T47D (cell line): ENCODE measurements at regions not wholly inside any gene's neighbourhood (a gene's known extent, or its start where the extent isn't known, plus 50 kb on each side); places are given as distances from the start of the nearest gene placed in this dataset.

Experiments
- DNase-seq, 2 experiments: peaks; one replicate each; pipeline versions ENCODE4 v3.0.0 to v3.0.0-alpha.2; 2011 to 2012; ENCODE audit warnings: low read depth in 1 of 2, low spot score in 1 of 2
- JUND ChIP-seq: IDR thresholded peaks from 2 replicates; pipeline ENCODE4 v1.6.1; 2012; ENCODE audit warnings: low read depth
- in situ Hi-C: cut with HindIII; loops from 2 replicates; pipeline ENCODE4 v1.10.0; 2016; ENCODE audit warnings: low sequenced_read_pairs, low pct_unique_long_range_greater_than_20kb

DNA sequence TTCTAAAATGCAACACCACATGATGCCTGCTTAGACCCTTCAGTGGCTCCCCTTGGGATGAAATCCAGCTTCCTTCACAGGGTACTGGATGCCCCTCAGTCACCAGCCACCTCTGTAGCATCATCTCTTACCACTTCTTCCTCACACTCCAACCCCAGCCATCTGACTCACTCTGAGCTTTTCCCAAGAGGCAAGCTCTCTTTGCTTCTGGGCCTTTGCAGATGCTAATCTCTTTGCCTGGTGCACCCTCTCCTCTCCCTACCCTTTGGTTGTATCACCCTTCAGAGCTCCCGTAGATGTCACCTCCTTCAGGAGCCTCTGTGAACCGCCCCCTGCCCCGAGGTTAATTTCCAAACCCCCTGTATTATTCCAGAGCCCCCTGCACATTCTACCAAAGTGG, 164.8 kb upstream of the ZC3H12A start:
- in situ Hi-C loops = no loop called here
- TF ChIP-seq JUND = no peak

GRCh38 chr1:37310064-37310463, 164.3 kb upstream of the ZC3H12A start:
- no peak for DNase-seq
- no peak for TF ChIP-seq JUND
- in situ Hi-C loops = no loop called here

More for the DNA sequence above, 164.8 kb upstream of the ZC3H12A start:
- DNase-seq = no peak

DNA sequence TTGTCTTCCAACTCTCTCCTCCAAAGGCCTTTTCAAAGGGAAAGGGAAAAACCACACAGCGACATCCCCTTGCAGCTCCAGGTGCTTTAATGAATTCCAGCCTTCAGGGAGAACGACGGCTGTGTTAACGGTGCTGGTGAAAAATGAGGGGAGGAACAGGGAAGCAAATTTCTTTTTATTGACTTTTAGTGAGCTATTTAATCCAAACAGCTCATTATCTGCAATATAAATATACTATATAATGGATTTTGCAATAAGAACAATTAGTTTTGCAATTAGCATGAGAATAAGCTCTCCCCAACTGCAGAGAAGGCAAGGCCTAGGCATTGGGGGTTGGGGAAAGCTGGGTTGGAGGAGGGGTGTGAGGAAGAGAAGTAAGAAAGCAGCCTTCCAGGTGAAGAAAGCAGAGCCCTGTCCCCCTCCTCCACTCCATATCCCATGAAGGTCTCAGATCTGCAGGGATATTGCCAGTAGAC, 159.0 kb upstream of the ZC3H12A start:
- TF ChIP-seq JUND = no peak
- in situ Hi-C loops = no loop called here
- no peak for DNase-seq

- no peak for DNase-seq
- no peak for TF ChIP-seq JUND
- in situ Hi-C loops = no loop called here
Observed at GRCh38 chr1:37317870-37318467, 156.4 kb upstream of the ZC3H12A start.

- no peak for DNase-seq
- in situ Hi-C loops = no loop called here
- TF ChIP-seq JUND = no peak
Observed at GRCh38 chr1:37318490-37318889, 155.9 kb upstream of the ZC3H12A start.

- no peak for TF ChIP-seq JUND
- no peak for DNase-seq
- in situ Hi-C loops = no loop called here
Observed at GRCh38 chr1:37319284-37319683, 155.1 kb upstream of the ZC3H12A start.

- TF ChIP-seq JUND = no peak
- no peak for DNase-seq
- in situ Hi-C loops = no loop called here
Observed at GRCh38 chr1:37323486-37324377, 150.6 kb upstream of the ZC3H12A start.

DNA sequence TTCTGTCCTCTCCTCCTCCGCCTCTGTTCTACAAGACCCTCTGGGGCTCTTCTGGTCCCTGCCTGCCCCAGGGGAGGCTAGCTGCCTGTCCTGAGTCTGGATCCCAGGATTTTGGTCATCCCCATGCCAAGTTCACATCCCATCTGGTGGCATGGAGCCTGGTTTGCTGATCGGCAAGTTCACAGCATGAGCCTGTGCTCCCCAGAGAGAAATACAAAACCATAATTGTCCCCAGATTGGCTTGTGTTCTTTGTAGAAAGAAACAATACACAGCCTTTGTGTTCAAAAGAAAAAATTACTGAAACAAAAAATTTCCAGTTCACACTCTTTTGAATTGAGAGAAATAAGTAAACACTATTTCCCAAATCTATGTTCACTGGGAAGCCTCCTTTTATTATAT, 149.4 kb upstream of the ZC3H12A start:
- in situ Hi-C loops = no loop called here
- no peak for TF ChIP-seq JUND
- no peak for DNase-seq

DNA sequence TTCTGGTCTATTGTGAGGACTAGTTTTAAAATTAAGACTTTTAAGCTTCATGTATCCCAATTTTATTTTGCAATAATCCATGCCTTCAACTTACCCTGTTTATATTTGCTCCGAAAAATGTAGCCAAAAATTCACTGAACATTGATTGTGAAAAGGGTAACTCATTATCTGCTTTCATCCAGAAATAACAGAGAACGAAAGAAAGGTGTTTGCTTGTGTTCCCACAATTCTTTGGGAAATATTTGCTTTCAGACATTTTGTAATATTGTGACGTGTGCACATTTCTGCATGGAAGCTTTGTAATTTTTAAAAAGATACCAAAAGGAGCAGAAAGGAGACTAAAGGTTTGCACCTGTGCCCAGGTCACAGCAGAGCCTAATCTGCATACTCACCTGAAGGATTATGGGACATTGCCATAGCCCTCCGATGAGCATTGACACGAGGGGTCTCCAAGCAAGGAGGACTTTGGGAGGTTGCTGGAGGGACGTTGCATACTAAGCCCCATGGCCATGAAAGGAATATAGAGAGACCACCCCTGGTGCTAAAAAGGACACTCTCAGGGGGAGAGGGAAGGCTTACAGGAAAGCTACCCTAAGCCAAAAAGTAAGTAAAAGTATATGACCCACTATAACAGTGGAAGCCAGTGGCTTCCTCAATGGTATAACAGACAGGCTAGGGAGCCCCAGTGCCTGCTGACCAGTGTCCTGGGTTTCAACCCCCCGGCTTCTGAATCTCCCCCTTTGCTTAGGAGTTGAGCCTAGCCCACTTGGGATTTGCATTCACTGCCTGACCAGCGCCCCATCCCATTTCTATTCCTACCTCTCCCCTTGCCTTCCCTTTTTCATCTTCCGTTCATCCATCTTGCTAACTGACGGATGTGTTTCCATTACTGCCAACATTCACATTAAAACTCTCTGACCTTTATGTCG, 148.6 kb upstream of the ZC3H12A start:
- no peak for DNase-seq
- TF ChIP-seq JUND = no peak
- in situ Hi-C loops = no loop called here

DNA sequence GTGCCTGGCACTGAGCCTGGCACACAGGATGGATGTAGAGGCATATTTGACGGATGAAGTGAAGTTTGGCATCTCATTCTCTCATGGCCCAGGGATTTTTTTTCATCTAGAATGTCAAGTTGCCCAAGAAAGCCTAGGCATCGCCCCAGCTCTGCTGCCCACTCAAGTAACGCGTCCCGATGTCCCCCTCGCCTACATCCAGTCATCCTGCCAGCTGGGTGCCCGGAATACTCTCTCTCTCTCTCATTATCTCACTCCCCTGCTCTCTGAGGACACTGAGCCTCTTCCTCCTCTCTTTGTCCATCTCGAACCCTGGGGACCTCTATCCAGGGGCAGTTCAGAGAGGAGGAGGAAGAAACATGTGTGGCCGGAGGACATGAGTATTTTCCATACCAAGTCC, 142.3 kb upstream of the ZC3H12A start:
- in situ Hi-C loops = no loop called here

GRCh38 chr1:37338658-37339057, 135.7 kb upstream of the ZC3H12A start:
- no peak for DNase-seq
- TF ChIP-seq JUND = no peak
- in situ Hi-C loops = no loop called here

More for the DNA sequence above, 142.3 kb upstream of the ZC3H12A start:
- TF ChIP-seq JUND = no peak
- no peak for DNase-seq

- in situ Hi-C loops = no loop called here
- TF ChIP-seq JUND = no peak
- DNase-seq = peak in 1 of 2 experiments; percentile 6
Observed at GRCh38 chr1:37342736-37343135, 131.6 kb upstream of the ZC3H12A start.
